Endothelial cell of umbilical vein (primary cell): ENCODE measurements at regions not wholly inside any gene's neighbourhood (a gene's known extent, or its start where the extent isn't known, plus 50 kb on each side); places are given as distances from the start of the nearest gene placed in this dataset.

Source experiments
- BruUV-seq: library from RNA; stranded (reverse); fragments of 400-500 nt; replicated peaks from 2 replicates; lab custom pipeline; 2021; lab: Mats Ljungman, UMichigan
- CTCF ChIA-PET: fragments of 300-600, 350-600 bp; sonication (Branson Sonifier 250); formaldehyde crosslinking; loops from one replicate; lab custom pipeline; 2021; ENCODE audit warnings: antibody characterized with exemption, inconsistent platforms; lab: Charles Lee
- POLR2A ChIA-PET: fragments of 300-600, 350-600 bp; sonication (Branson Sonifier 250); formaldehyde crosslinking; loops from one replicate; lab custom pipeline; 2021; ENCODE audit warnings: antibody characterized with exemption, inconsistent platforms; lab: Charles Lee
- DNase-seq: peaks from one replicate; pipeline ENCODE4 v3.0.0-alpha.2; 2011; ENCODE audit warnings: low read depth, low spot score
- FAIRE-seq: peaks from 2 replicates; lab custom pipeline; 2011; peaks lifted over from hg19 to GRCh38; lab: Jason Lieb, UNC
- H2AFZ ChIP-seq: 2 replicates; pipeline ENCODE4 v1.6.0; 2012; ENCODE audit warnings: low read depth, low read length, control low read depth, inconsistent platforms
- H3K27ac ChIP-seq: 2 replicates; pipeline ENCODE4 v1.5.1; 2011; ENCODE audit warnings: low read depth, mild to moderate bottlenecking, control low read depth, low read length, moderate library complexity; ENCODE audit not compliant: insufficient read depth
- H3K27me3 ChIP-seq, 2 experiments: 2 replicates each; pipeline versions ENCODE4 v1.6.0 to v1.6.1; 2011; ENCODE audit warnings: low read length in 2 of 2, mixed read lengths in 1 of 2; ENCODE audit not compliant: control insufficient read depth in 2 of 2, insufficient read depth in 2 of 2
- H3K36me3 ChIP-seq, 2 experiments: 2 replicates in 1 of 2; 3 replicates in 1 of 2; pipeline ENCODE4 v1.5.1; 2011; ENCODE audit warnings: low read length in 2 of 2, mild to moderate bottlenecking in 1 of 2, moderate library complexity in 1 of 2; ENCODE audit not compliant: control insufficient read depth in 2 of 2, insufficient read depth in 2 of 2; ENCODE audit errors: extremely low read depth in 1 of 2
- H3K4me1 ChIP-seq: 3 replicates; pipeline ENCODE4 v1.5.1; 2011; ENCODE audit warnings: mild to moderate bottlenecking, low read length; ENCODE audit not compliant: control insufficient read depth, insufficient read depth; ENCODE audit errors: extremely low read depth
- H3K4me2 ChIP-seq: 2 replicates; pipeline ENCODE4 v1.6.1; 2011; ENCODE audit warnings: low read length, control low read depth, mixed read lengths; ENCODE audit not compliant: insufficient read depth
- H3K4me3 ChIP-seq, 3 experiments: fragments of 200-600 bp in 1 of 3; sonication (generic), shearing (Covaris generic) in 1 of 3; replicated peaks in 1 of 3; 2 replicates each; pipeline ENCODE4 v1.5.1; 2011 to 2016; ENCODE audit warnings: control low read depth in 3 of 3, low read length in 3 of 3, mild to moderate bottlenecking in 2 of 3, inconsistent platforms in 1 of 3, low read depth in 1 of 3, moderate library complexity in 1 of 3; ENCODE audit not compliant: insufficient read depth in 1 of 3
- H3K79me2 ChIP-seq: 2 replicates; pipeline ENCODE4 v1.6.0; 2012; ENCODE audit warnings: low read length, inconsistent platforms; ENCODE audit not compliant: control insufficient read depth, insufficient read depth
- H3K9ac ChIP-seq: replicated peaks from 2 replicates; pipeline ENCODE3; 2011; ENCODE audit warnings: low read length, control low read depth; ENCODE audit not compliant: insufficient read depth; ENCODE audit errors: extremely low read depth
- H3K9me1 ChIP-seq: replicated peaks from 3 replicates; pipeline ENCODE4 v1.6.0; 2011; ENCODE audit warnings: mild to moderate bottlenecking, low read length; ENCODE audit not compliant: control insufficient read depth, insufficient read depth; ENCODE audit errors: extremely low read depth
- H3K9me3 ChIP-seq: replicated peaks from 2 replicates; pipeline ENCODE4 v1.5.1; 2012; ENCODE audit warnings: low read length, inconsistent platforms; ENCODE audit not compliant: control insufficient read depth, insufficient read depth
- H4K20me1 ChIP-seq: replicated peaks from 2 replicates; pipeline ENCODE3; 2011; ENCODE audit warnings: mild to moderate bottlenecking, low read length; ENCODE audit not compliant: control insufficient read depth, insufficient read depth; ENCODE audit errors: extremely low read depth
- CTCF ChIP-seq, 2 donors: IDR thresholded peaks; 1 replicate in 1 of 2; 2 replicates in 1 of 2; pipeline ENCODE4 v1.5.1; 2011; ENCODE audit warnings: low read length in 2 of 2, mild to moderate bottlenecking in 2 of 2, moderate library complexity in 2 of 2, control low read depth in 1 of 2, inconsistent platforms in 1 of 2, low read depth in 1 of 2; ENCODE audit not compliant: insufficient read depth in 1 of 2; ENCODE audit errors: extremely low read depth in 1 of 2
- EZH2 ChIP-seq: IDR thresholded peaks from 2 replicates; pipeline ENCODE4 v1.6.1; 2012; ENCODE audit warnings: borderline replicate concordance, low read depth, mild to moderate bottlenecking, moderate library complexity, low read length, inconsistent platforms; ENCODE audit not compliant: severe bottlenecking
- FOS ChIP-seq: IDR thresholded peaks from 2 replicates; pipeline ENCODE4 v1.6.1; 2011; ENCODE audit warnings: mild to moderate bottlenecking, low read length, moderate library complexity, borderline replicate concordance; ENCODE audit not compliant: insufficient read depth
- GATA2 ChIP-seq: IDR thresholded peaks from 2 replicates; pipeline ENCODE4 v1.7.0; 2011; ENCODE audit warnings: low read depth, mild to moderate bottlenecking, moderate library complexity, mixed read lengths, low read length; ENCODE audit not compliant: insufficient read length, insufficient read depth
- JUN ChIP-seq: IDR thresholded peaks from 2 replicates; pipeline ENCODE4 v1.6.1; 2011; ENCODE audit warnings: borderline replicate concordance, low read depth; ENCODE audit not compliant: insufficient read length, insufficient read depth
- MAX ChIP-seq: IDR thresholded peaks from 2 replicates; pipeline ENCODE4 v1.6.1; 2011; ENCODE audit not compliant: insufficient read depth, insufficient read length
- MYC ChIP-seq: IDR thresholded peaks from one replicate; pipeline ENCODE4 v1.6.1; 2011; ENCODE audit warnings: mild to moderate bottlenecking, low read depth, low read length
- POLR2A ChIP-seq: IDR thresholded peaks from 2 replicates; pipeline ENCODE4 v1.6.1; 2012; ENCODE audit warnings: low read depth, mild to moderate bottlenecking, control low read depth, low read length
- POLR2AphosphoS5 ChIP-seq: IDR thresholded peaks from 2 replicates; pipeline ENCODE4 v1.6.1; 2012; ENCODE audit warnings: low read depth, mild to moderate bottlenecking, control low read depth, low read length, moderate library complexity; ENCODE audit not compliant: insufficient read depth
- dilution Hi-C: fragments of 300-500 bp; cut with MboI; formaldehyde crosslinking; loops from one replicate; pipeline ENCODE4 v1.15.0; 2019; ENCODE audit warnings: low sequenced_read_pairs; ENCODE audit not compliant: extremely low pct_ligation_motif_present
- intact Hi-C: fragments of 100-400 bp; cut with micrococcal nuclease; formaldehyde crosslinking; loops from one replicate; pipeline ENCODE4 v1.10.0; 2022

GRCh38 chr10:33553748-33554571, 219.5 kb upstream of the NRP1 start:
- BruUV-seq = no TSS peak
- POLR2A ChIA-PET = no interaction called here

GRCh38 chr10:33552290-33552689, 217.8 kb upstream of the NRP1 start:
- no peaks in the 10 kb centered on the region for H3K4me1 ChIP-seq
- H3K36me3 ChIP-seq = no peaks in the 10 kb centered on the region
- BruUV-seq = no TSS peak
- intact Hi-C loops = no loop called here
- CTCF ChIA-PET = no interaction called here
- FAIRE-seq (no peak), DNase-seq (no peak)
- POLR2A ChIA-PET = no interaction called here
- H3K4me2 ChIP-seq = no peak overlapping the region
- no peaks in the 10 kb centered on the region for H3K79me2 ChIP-seq
- TF ChIP-seq MAX (no peak), JUN (no peak), POLR2AphosphoS5 (no peak), MYC (no peak), FOS (no peak), GATA2 (no peak), CTCF (IDR thresholded peaks at IDR 0.05; ENCODE audit: extremely low read depth in 1 of 2, insufficient read depth in 1 of 2, low read depth in 1 of 2, low read length in 2 of 2) (no peak), EZH2 (no peak), POLR2A (no peak)
- dilution Hi-C loops = no loop called here
- no peaks in the 10 kb centered on the region for H3K9me1 ChIP-seq
- H3K9ac ChIP-seq = no peak overlapping the region
- no peak overlapping the region for H2AFZ ChIP-seq
- no peaks in the 10 kb centered on the region for H3K9me3 ChIP-seq
- H3K27me3 ChIP-seq = peaks cover 7 to 10% of the 10 kb centered on the region in 2 experiments
- no peaks in the 10 kb centered on the region for H4K20me1 ChIP-seq
- no peak overlapping the region for H3K4me3 ChIP-seq
- H3K27ac ChIP-seq = no peak overlapping the region

More at GRCh38 chr10:33553748-33554571, 219.5 kb upstream of the NRP1 start:
- H3K79me2 ChIP-seq = no peaks in the 10 kb centered on the region
- no peak overlapping the region for H3K4me3 ChIP-seq
- intact Hi-C loops (no loop called here), dilution Hi-C loops (no loop called here)
- H3K27ac ChIP-seq = no peak overlapping the region
- FAIRE-seq (no peak), DNase-seq (no peak)
- no peak overlapping the region for H3K9ac ChIP-seq
- CTCF ChIA-PET = no interaction called here
- H3K27me3 ChIP-seq = peaks cover 10 to 14% of the 10 kb centered on the region in 2 experiments
- no peak overlapping the region for H2AFZ ChIP-seq
- no peaks in the 10 kb centered on the region for H3K36me3 ChIP-seq
- no peak overlapping the region for H3K4me2 ChIP-seq
- no peaks in the 10 kb centered on the region for H4K20me1 ChIP-seq
- no peaks in the 10 kb centered on the region for H3K9me3 ChIP-seq
- H3K9me1 ChIP-seq = no peaks in the 10 kb centered on the region
- no peaks in the 10 kb centered on the region for H3K4me1 ChIP-seq
- no peak for TF ChIP-seq GATA2
